Stimulated activated CD4-positive, alpha-beta T cell treated with anti-CD3 and anti-CD28 coated beads, TNF-alpha, amount 100 ng/mL, for 24 hours (primary cell): ENCODE measurements at regions not wholly inside any gene's neighbourhood (a gene's known extent, or its start where the extent isn't known, plus 50 kb on each side); places are given as distances from the start of the nearest gene placed in this dataset.

ENCODE experiments used
- DNase-seq, 3 experiments: peaks; one replicate each; pipeline ENCODE4 v3.0.0-alpha.2; 2020; ENCODE audit warnings: low read depth in 3 of 3

DNA sequence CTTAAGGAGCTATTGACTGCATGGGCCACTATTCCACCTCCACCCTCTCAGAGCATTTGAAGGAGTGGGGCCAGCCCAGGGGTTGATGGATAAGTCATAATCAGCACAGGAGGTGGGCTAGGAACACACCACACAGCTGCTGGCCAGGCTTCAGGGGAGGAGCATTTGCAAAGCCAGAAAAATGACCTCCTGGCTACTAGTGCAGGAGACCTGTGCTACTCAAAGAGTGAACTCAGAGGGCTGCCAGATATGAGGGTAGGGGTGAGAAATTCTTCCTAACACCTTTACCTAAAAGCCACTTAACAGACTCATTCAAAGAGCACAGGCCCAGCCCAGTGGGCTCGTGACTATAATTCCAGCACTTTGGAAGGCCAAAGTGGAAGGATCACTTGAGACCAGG, 210.8 kb downstream of the TBXT start:
- DNase-seq: no peak

DNA sequence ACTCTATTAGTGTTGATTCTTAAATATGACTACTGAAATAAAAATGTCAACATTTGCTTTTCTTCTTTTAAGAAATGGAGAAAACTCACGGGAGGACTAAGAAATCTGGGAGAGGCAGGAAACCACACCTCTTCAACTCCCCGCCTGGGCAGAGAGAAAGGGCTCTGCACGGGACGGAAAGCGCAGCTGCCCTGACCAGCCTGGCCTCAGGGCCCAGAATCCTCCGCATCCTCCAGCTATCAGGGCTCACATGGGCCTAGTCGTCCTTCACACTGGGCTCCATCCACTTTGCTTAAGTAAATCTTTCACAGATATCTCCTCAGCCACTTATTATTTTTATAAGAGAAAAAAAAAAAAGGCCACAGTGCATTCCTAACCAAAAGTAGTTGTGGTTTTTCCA, 215.1 kb downstream of the TBXT start:
- DNase-seq: no peak

DNA sequence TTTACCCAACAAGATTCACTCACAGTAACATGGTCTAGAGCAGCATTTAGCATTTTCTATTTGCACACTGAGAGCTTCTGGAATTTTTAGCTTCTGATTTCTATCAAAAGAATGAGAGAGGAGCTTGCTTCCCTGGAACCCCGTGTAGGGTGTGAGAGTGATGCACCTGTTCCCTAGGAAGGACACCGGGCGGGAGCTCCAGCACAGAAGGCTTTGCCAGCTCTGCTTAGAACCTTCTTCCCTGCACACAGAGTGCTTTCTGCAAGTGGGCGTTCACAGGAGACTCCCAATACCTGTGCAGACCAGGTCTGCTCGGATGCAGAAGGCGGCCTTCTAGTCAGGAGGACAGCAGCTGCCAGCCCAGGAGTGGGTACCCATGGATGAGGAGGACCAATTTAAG, 217.3 kb downstream of the TBXT start:
- DNase-seq: no peak

DNA sequence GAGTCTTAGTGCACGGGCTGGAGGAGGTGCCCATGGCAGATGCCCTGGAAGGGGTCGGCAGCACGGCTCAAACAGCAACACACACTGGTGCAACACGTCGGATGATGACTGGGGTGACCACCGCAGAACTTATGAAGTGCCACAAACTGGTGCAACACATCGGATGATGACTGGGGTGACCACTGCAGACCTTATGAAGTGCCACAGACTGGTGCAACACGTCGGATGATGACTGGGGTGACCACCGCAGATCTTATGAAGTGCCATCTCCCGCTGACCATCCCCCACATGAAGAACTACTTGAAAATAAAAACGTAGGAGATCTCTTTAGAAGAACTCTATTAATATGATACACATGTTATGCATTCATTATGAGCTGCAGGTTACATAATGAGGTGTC, 218.3 kb downstream of the TBXT start:
- no peak for DNase-seq

DNA sequence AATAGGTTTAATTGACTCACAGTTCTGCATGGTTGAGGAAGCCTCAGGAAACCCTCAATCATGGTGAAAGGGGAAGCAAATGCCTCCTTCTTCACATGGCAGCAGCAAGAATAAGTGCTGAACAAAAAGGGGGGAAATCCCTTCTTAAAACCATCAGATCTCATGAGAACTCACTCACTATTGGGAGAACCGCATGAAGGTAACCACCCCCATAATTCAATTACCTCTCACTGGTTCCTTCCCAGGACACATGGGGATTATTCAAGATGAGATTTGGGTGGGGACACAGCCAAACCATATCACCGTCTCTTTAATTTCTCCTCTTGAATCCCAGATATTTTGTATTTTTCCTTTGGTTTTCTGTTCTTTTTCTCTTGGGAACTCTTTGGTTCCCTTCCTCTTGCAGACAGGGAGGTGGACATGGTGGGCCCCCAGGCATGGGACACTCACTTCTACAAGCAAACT, 223.6 kb downstream of the TBXT start:
- DNase-seq: no peak

DNA sequence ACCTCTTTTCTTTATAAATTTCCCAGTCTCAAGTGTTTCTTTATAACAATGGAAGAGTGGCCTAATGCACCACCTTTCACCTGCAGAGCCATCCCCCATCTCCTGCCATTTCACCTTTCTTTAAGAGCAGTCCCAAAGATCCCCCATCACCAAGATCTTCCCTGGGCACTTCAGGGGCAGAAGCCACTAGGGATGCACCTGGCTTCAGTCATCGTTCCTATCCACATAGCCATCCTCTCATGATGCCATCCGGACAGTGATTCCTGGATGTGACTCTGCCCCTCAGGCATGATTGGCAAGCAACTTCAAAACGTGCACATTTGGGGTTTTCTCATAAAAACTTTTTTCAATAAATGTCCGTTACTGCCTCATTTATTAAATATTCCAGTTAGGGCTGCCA, 225.9 kb downstream of the TBXT start:
- DNase-seq: no peak

DNA sequence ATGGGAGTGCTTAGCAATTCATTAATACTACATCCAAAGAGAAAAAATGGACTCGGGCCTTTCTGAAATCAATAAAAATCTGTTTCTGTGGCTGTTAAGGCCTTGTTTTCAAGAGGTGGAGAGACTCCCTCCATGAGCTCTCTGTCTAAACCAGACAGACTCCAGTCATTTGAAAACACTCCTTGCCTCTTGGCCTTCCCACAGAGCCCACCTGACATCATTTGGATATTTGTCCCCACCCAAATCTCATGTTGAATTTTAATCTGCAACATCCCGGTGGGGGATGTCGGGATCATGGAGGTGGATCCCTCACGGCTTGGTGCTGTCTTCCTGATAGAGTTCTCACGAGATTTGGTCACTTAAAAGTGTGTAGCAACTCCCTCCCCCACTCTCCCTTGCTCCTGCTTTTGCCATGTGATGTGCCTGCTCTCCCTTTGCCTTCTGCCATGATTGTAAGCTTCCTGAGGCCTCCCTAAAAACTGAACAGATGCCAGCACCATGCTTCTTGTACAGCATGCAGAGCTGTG, 226.3 kb downstream of the TBXT start:
- DNase-seq: no peak

DNA sequence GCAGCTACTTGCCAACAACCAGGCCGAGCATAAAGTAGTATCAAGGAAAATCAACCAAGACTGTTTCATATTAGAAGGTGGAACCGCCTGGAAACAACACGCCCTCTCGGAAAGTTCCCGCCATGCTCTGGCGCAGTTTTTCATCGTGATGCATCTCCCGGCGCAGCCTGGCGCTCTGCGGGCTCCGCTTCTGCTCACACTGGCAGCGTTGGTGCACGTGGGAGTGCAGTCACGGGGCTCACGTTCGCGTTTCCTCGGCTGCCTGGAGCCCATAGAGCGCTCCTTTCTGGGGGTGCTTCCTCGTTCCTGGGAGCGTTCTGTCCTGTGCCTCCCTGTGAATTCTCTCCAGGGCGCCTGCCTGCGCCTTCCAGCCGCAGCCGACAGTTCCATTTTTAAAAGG, 227.3 kb downstream of the TBXT start:
- no peak for DNase-seq

DNA sequence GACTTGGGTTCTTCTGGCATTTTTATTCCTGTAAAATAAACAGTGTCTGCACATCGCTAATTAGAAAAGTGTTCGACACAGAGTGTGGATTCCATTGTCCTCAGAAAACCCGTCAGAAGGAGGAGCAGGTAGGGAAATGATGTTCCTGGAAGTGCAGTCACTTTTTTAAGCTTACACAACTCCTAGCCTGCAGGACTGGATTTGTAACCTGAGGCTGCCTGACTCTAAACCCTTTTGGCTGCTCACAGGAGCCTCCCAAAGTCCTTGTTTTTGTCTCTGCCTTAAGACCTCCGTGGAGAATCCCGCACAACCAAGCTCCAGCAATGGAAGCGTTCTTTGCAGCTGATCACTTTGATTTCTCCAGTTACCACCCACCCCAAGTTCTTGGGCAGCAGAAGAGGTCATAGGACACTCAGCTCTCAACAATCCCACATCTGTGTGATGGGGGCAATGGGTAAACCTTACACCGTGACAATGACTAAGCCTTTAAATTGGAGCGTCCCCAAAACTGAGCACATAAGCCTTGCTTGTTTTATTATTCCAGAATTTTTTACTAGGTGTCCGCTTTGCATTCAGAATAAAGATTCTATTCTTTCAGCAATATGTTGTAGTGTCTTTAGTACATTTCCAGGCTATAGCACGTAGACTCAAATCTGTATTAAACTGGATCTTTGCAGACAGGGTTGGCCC, 227.9 kb downstream of the TBXT start:
- no peak for DNase-seq

DNA sequence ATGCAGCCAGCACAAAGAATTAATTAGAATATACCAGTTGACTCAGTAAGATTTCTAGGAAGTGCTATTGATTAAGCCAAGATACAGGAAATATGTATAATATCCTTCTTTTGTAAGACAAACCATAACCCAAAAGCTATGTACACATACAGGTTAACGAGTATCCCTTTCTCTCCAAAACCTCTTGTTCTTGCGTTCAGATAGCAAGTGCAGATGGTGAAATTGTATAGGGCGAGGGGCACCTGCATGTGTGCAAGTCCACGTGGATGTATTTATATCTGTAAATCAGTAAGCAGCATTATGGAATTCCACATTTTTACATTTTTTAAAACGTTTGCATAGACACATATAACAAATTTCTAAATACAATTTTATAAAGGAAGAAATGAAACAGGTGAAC, 228.6 kb downstream of the TBXT start:
- DNase-seq: no peak

DNA sequence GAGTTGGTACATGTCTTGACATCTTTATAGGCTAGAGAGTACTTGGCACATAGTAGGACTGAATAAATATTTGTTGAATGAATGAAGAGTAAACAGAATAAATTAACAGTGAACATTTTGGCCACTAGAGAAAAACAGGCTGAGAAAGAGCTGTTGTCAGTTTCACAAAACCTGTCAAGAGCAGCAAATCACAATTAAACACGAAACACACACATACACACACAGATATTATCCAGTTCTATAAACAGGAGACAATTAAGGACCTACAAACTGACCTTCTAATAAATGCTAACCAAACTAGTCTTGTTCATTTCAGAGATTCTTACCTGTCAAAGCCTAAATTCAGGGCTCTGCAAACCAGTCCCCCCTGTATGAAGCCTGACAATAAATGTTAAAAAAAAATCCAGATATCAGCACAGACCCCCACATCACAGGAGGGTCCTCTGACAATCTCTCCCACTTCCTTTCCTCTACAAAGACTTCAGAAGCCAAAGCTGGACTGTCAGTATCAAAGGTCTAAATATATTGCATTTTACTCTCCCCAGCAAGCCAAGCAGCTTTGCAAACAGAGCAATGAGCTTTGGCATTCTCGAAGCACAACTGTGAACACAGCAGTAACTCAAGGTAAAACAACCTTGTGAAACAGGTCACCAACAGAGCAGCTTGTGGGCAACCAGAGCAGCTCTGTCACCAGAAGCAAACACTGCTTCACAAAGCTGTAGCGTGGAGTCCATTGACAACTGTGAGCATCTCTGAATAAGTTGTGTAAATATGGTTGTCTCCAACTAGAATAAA, 229.9 kb downstream of the TBXT start:
- DNase-seq: no peak

DNA sequence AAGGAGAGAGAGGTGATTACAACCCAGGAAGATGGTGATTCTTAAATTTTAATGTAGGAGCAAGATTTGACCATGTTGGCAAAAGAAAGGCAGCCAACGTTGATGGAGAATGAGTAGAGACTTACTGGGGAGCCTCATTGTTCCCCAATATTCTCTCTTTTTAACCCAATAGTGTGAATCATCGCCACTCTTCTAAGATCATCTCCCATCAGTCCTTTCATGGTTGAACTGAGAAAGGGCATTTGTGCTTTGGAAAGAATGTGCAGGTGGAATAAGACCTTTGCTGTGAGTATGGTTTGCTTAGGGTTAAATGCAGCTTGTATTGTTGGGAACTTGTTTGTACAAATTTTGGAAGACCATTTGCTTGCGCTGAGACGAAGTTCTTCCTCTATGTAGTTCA, 231.0 kb downstream of the TBXT start:
- DNase-seq: no peak

DNA sequence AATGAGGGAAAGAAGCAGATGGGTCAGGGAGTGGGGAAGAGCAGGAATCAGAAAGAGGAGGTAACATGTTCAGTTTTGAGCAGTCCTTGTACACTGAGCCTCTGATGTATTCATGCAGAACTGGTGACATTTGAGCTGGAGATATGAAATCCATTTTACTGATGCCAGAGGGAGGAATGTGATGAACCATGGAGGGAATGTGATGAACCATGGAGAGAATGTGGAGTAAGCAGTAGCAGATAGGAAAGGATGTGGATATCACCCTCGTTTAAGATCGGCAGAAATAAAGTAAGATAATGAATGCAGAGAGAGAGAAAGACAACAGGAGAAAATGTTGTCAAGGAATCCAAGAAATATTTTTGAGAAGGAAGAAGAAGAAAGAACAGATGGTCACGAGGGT, 231.6 kb downstream of the TBXT start:
- no peak for DNase-seq

DNA sequence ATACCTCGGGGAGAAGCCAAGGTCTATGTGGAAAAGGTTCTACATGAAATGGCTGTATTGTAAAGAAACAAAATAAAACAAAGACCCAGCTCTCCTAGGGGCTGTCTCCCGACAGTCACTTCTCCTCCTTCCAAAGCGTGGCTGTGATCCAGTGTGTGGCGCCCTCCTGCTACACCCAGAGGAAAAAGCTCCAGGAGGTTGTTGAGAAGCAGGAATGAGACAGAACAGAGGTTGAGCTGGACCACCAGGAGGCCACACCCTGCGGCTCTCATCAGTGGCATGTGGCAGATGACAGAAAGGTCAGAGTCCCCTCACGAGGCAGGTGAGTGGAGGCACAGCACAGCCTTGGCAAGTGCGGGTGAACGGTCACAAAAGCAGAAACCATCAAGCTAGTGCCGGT, 236.0 kb downstream of the TBXT start:
- no peak for DNase-seq

DNA sequence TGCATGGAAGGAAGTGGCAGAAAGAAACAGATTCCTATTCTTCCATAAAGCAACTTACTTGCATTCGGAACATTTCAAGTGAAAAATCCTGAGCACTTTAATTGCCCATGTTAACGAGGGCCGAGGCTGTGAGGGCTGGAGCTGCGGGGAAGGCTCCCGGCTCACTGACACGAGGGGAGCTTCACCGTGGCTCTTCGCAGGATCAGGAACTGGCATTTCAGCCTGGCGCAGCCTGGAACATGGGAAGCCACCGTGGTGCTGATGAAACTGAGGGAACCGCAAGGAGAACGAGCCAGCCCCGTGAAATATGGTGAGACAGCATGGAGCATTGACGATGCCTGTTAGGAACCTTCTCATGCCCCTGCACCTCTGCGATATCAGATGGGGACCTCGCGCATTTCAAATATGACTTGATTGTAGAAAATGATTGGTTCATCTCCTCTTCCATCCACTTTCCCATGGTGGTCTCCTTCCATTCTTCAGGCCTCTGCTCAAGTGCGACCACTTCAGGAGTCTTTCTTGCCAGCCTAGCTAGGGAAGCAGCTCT, 236.9 kb downstream of the TBXT start:
- DNase-seq: no peak

DNA sequence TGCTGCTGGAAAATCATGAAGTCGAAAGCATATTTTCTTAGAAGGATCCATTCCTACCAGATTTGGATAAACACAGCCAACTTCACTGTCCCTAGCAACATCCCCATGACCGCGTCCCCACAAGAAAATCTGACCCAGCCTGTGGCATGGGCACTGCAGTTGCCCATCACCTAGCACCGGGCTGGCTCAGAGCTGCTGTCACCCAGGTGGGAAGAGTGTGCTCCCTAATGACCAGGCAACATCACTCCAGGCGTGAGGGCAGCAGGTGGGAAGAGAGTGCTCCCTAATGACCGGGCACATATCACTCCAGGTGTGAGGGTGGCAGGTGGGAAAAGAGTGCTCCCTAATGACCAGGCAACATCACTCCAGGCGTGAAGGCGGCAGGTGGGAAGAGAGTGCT, 238.0 kb downstream of the TBXT start:
- no peak for DNase-seq

DNA sequence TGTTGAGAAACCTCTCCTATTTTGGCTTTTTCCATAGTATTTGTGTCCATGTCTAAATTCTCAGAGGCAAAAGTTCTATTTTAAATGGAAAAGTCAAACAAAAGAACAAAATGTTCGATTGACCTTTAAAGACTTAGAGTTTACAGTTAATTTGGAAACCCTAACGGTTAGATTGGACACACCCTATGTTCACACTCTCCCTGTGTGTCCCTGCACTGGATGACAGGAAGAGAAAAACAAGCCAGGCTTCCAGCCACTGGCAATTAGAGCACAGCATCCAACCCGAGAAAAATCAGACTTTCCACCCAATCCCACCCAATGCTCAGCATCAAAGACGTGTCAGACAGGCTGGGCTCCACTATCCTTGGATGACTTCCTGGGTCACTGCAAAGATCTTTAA, 241.3 kb downstream of the TBXT start:
- no peak for DNase-seq

DNA sequence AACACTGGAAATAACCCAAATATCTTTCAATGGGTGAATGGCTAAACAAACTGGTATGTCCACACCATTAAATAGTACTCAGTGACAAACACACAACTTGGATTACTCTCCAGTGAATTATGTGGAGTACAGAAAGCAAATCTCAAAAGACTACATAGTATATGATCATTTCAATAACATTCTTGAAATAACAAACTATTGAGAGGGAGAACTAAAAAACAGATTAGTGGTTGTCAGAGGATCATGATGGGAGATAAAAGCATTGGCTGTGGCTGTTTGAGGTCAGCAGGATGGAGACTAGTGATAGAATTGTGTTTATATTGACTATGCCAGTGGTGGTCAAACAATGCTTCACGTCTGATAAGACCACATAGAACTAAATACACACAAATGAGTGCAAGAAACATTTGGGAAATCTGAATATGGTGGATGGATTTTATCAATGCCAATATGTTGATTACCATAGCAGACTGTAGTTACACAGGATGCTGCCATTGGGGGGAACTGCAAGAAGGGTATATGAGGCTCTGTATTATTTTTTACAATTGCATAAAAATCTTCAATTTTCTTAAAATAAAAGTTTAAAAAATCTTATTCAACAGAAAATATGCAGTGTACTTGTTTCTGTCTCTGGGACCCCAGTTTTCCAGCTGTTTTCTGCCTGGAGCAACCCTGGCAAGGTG, 242.0 kb downstream of the TBXT start:
- no peak for DNase-seq

DNA sequence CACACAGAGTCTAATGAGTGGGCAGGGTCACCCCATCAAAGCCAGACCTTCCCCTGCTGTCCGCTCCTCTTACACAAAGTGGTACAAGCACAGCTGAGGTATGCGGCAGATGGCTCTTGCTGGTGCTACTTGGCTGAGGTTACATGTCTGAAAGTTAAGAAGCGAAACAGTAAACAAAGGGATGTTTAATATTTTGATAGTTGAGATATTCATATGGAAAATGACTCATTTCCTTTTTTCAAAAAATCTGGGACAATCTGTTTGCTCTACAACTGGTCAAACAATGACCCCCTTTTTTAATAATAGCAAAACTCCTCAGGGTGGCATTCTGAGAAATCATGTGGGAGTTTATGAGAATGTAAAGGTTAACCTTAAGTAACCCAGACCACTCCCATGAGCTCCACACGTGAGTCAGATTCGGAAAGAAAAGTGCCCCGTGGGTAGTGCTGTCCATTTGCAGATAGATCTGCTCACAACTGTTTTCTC, 245.3 kb downstream of the TBXT start:
- DNase-seq: no peak

DNA sequence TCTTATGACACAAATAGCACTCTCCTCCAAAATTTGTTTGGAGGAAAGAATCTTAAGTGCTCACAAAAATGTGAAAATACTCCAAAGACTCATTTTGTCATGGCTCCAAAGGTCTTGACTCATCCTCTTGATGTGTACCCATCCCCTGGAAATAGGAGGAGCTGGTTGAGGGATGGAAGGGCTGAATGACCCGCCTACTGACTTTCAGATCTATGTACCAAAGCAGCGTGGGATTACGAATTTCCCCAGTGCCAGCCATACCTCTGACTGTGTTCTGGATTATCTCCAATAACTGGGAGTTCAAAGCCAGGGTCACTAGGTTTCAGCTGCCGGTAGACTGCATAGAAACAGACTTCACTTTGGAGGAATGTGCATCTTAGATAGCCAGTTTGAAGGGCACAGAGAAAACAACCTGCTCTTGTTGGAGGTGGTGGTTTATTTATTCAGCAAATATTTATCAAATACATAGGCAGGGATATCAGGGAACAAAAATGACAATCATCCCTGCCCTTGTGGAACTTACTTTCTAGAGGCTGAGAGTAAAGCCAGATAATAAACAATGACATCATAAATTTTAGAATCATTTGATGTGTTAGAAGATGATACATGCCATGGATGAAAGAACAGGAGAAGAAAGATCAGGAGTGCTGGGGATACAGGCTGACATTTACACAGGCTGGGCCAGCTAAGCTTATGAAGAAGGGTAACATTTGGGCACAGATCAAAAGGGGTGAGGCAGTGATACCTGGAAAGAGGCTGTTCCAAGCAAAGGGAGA, 246.6 kb downstream of the TBXT start:
- DNase-seq: no peak

DNA sequence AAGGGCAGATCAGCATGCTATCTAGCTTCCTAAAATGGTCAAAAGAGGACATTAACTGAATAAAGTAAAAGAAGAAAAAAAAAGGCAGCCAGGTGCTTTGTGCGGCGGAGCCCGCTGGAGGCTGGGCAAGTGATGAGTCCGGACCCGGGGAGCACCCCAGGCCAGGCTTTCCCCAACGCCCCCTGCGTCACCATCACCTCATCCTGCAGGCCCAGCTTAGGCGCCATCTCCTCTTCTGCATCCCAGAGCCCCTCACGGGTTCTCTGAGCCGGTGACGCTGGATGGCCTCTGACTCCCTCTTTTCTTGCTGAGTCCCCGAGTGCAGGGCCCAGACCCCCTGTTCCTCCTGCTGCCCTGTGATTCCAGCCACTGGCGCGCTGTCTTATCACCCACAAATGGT, 250.1 kb downstream of the TBXT start:
- DNase-seq: no peak
